RPMI8226 (cell line): ENCODE measurements at regions not wholly inside any gene's neighbourhood (a gene's known extent, or its start where the extent isn't known, plus 50 kb on each side); places are given as distances from the start of the nearest gene placed in this dataset.

Experiments used
- DNase-seq: peaks from one replicate; pipeline ENCODE4 v3.0.0-alpha.2; 2015

GRCh38 chr3:77868725-77869124, 828.8 kb downstream of the ROBO2 start:
- no peak for DNase-seq

GRCh38 chr3:77869423-77869822, 829.5 kb downstream of the ROBO2 start:
- no peak for DNase-seq

GRCh38 chr3:77871436-77871835, 831.5 kb downstream of the ROBO2 start:
- no peak for DNase-seq

DNA sequence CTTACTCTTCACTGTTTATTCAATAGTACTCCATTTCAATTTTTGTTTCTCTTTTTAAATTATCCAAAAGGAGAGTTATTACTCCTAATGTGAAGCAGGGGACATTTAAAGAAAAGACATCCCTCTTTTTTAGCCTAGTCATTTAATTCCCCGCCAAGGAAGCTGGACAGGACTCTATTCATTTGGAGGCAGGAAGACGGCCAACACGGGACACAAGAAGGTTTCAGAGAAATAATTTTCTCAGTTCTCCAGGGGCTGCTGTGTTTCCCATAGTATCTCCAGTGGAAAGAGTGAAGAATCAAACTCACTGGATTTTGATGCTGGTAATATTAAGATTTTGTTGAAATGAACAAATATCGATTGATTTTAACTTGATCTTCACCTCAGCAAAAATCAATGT, 833.7 kb downstream of the ROBO2 start:
- DNase-seq = no peak

DNA sequence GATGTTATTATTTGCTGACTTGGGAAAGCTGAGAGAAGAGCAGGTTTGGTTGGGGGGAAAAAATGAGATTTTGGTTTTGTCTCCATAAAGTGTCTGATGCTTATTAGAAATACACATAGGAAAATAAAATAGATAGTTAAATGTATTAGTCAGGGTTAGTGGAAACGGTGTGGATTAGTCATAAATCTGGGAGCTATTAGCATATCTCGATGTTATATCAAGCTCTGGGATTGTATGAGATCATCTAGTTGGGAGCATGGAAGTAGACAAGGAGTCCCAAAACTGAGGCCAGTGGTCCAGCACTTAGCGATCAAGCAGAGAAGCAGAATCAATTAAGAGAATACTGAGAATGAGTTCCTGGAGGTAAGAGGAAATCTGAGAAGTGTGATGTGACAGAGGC, 845.5 kb downstream of the ROBO2 start:
- no peak for DNase-seq

DNA sequence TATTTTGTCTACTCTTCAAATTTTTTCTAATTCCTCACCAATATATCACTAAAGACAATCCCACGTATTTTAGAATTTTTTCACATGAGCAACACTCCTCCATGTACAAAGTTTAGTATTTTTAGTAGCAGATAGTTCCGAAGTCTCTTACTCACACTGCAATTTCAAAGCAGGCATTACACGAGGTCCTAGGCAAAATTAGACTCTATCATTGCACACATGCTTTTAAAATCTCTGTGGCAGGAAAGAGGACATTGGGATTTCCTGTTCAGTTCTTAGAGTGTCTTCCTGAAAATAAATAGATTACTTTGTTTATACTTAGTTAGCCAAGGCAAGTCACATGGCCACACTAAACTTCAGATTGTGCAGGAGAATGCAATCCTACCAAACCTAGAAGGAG, 847.7 kb downstream of the ROBO2 start:
- no peak for DNase-seq

GRCh38 chr3:77889616-77890015, 849.7 kb downstream of the ROBO2 start:
- no peak for DNase-seq

- no peak for DNase-seq
Measured at GRCh38 chr3:77898621-77899020, 858.7 kb downstream of the ROBO2 start.

DNA sequence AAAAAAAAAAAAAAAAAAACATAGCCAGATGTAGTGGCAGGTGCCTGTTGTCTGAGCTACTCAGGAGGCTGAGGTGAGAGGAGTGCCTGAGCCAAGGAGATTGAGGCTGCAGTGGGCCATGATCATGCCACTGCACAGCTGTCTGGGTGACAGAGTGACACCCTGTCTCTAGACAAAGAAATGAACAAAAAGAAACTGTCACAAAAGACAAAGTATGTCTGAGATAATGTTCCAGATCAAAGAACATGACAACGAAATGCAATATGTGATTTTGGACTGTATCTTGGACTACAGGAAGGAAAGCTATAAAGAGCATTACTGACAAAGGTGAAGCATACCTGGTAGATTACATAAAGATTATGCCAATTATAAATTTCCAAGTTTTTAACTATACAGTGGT, 862.8 kb downstream of the ROBO2 start:
- DNase-seq = no peak

GRCh38 chr3:77906102-77906709, 866.3 kb downstream of the ROBO2 start:
- no peak for DNase-seq

GRCh38 chr3:77913524-77914174, 873.8 kb downstream of the ROBO2 start:
- no peak for DNase-seq

DNA sequence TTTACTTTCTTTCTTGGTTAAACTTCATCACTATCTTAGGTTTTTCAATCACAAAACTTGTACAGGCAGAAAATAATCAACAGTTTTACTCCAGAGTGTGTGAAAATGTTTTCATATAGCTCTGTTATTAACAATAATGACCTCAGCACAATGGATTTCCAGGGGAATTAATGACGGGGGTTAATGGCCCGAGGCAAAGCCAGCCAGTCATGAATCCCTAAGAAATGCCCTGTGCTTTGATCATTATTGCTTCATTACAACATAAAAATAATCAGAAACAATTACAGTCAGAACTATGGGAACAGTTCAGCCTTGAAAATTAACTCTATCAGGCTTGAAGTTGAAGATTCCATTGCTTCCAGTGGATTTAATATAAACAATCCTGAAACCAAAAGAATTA, 875.4 kb downstream of the ROBO2 start:
- no peak for DNase-seq

DNA sequence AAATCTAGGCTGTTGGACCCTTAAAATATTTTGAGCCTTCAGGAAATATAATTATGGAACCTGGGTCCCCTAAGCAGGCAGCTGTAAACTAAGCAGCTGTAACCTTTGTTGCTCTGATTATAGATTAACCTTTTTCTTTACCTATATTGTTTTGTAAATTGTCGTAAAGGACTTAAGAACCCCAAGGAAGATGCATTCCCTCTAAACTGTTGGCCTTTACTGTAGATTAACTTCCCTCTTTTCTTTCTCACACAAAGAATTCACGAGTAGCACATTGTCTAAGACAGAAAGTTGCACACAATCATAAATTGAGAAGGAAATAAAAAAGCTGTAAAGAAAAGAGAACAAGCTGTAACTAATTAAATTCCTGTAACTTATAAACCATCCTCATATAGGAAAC, 877.3 kb downstream of the ROBO2 start:
- DNase-seq = no peak

DNA sequence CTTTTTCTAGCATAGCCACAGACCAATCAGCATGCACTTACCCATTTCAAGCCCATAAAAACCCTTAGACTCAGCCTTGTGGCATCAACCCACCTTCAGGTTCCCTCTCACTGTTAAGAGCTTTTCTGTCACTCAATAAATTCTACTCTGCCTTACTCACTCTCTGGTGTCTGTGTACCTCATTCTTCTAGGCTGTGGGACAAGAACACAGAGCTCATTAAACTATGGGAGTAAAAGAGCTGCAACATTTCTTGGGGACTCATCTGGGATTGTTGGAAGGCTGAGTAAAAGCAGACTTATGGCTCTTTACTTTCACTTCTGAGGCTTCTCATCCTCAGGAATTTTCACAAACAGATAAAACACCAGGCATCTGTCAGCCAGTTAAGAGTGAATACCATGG, 879.3 kb downstream of the ROBO2 start:
- DNase-seq = no peak

GRCh38 chr3:77931255-77932009, 891.5 kb downstream of the ROBO2 start:
- no peak for DNase-seq

GRCh38 chr3:77932926-77933325, 893.0 kb downstream of the ROBO2 start:
- DNase-seq = no peak

DNA sequence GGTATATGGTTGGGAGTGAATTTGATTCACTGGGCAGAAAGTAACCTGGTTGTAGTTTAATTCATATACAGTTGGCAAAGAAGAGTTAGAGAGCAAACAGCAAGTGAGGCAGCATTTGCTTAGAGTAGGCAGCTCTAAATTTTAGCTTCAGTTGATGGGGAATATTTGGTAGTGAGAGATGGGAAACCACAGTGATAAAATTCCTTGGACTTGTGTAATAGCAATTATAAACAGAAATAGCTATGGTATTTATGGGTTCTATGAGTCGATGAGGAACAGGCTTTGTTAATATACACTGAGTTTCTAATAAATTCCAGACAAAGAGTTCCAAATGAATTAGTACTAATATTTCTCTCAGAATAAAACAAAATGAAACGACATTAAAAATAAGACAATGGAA, 894.0 kb downstream of the ROBO2 start:
- DNase-seq = no peak

DNA sequence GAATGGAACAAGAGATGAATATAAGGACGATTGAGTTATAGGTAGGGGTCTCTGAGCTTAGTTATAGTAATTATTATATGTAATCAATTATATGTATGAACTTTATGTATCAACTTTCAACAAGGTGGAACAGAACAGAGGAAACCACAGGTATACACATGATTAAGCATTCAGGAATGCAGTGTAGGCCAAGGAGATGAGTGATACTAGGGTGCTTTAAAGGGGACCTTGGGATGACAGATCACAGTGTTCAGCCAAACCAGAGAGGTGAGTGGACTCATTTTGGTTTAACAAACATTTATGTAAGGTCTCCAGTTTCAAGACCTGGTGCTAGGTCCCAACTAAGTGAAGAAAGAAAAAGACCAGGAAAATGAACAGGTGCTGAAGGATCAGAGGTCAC, 895.5 kb downstream of the ROBO2 start:
- no peak for DNase-seq

DNA sequence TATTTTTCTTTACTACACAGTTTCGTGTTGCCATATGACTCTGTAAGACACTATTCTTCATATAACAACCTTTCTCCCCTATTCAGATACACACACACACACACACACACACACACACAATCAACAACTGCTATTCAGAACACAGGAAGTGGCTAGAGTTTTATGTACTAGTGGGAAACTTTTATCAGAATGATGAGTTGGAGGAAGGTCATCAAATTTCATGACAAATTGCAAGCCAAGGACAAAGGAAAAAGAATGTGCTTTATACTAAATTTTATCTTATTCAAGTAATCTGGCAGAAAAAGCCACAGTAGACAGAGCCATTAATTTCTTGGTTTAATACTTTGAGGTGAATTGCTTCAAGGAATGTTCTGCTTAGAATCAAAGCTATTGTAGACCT, 899.8 kb downstream of the ROBO2 start:
- DNase-seq = no peak

- DNase-seq = no peak
Measured at GRCh38 chr3:77943598-77943997, 903.7 kb downstream of the ROBO2 start.

DNA sequence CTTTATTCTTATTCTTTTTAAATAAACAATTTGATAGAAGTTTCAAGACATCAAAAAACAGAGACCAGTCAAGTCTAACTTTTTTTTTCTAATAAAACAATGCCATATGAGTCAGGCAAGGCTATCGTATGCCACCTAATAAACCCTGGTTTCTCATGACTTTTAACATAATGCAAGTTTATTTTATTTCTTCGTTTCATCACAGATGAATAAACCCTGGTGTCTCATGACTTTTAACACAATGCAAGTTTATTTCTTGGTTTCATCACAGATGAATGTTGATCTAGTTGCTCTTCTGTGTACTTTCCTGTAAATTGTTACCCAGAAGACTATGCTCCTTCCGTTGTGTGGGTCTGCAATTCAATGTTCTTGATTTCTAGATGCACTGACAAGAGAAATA, 905.4 kb downstream of the ROBO2 start:
- DNase-seq = no peak

DNA sequence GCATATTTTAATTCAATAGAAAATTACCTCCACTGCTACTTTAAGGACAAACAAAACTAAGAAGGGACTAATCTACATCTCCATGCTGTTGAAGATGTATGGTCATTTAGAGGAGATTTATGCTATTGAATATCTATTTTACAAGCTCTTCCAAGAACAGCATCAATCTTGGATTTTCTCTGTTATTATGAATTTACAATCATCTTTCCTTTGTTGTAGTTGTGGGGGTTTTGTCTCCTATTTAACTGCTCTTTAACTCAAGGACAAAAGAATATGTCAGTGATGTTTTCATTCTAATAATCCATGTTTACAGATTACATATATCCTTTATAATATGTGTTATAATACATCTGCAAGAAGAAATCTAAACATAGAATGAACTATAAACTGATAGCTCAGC, 907.8 kb downstream of the ROBO2 start:
- no peak for DNase-seq

DNA sequence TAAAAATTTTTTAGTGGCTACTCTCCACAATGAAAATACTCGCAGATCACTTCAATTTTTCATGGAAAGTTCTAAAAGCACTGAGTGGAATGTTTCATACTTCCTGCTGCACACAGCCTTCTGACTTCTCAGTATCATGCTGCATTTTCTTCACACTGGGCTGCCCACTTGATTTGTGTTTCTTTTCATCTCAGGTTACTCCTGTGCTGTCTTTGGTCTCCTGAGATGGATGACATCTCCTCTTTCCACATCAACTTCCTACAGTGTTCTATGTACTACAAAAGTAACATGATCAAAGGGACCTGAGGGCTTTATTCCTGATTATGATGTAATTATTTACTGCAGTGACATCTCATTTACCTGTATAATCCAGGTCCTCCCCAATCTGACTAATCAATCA, 927.7 kb downstream of the ROBO2 start:
- no peak for DNase-seq

- DNase-seq = no peak
Measured at GRCh38 chr3:77976079-77976478, 936.2 kb downstream of the ROBO2 start.

DNA sequence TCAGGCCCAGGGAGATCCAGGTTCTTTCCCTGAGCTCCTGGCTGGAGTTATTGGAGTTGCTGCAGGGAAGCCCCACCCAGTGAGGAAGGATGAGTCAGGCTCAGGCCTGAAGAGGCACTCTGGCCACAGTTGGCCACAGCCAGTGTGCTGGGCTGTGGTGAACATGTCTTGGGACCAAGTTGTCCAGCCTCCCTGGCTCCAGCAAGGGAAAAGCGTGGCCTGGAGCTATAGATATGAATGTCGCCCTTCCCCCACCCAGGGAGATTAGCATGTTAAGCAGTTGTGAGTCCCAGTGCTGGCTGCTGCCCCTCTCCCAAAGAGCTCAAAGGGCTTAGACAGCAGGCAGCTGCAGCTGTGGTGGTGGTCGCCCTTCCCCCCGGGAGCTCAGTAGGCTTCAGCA, 963.2 kb downstream of the ROBO2 start:
- DNase-seq = no peak
